ENCODE measurements at regions not wholly inside any gene's neighbourhood (a gene's known extent, or its start where the extent isn't known, plus 50 kb on each side); places are given as distances from the start of the nearest gene placed in this dataset.

GRCh38 chr4:86531440-86531839 is 62.7 kb upstream of the PTPN13 start:
- no peak for TF ChIP-seq CTCF (IDR thresholded peaks at IDR 0.05 in 4 of 5, conservative IDR thresholded peaks at IDR 0.05 in 1 of 5)
- no peak for TF ChIP-seq POLR2A (IDR thresholded peaks at IDR 0.05)
